Esophagus squamous epithelium (tissue), 5 donors: ENCODE measurements at regions not wholly inside any gene's neighbourhood (a gene's known extent, or its start where the extent isn't known, plus 50 kb on each side); places are given as distances from the start of the nearest gene placed in this dataset.

ENCODE experiments used
- DNase-seq: peaks from one replicate; lab custom pipeline; 2025; lab: John Stamatoyannopoulos, UW
- H3K27ac ChIP-seq, 4 donors: fragments of 200-600 bp; sonication (generic); one replicate each; pipeline ENCODE4 v1.5.1; 2016 to 2019; ENCODE audit warnings: mild to moderate bottlenecking in 1 of 4
- H3K27me3 ChIP-seq, 4 donors: fragments of 200-600 bp; sonication (generic); 1 replicate in 3 of 4; 2 replicates in 1 of 4; pipeline versions ENCODE4 v1.5.1 to v1.6.0; 2017 to 2021; ENCODE audit warnings: antibody characterized with exemption in 1 of 4
- H3K36me3 ChIP-seq, 3 donors: fragments of 200-600 bp; sonication (generic); one replicate each; pipeline ENCODE4 v1.5.1; 2016 to 2019
- H3K4me1 ChIP-seq, 3 donors: fragments of 200-600 bp; sonication (generic); one replicate each; pipeline ENCODE4 v1.5.1; 2017 to 2019
- H3K4me3 ChIP-seq, 4 donors: fragments of 200-600 bp; sonication (generic); 1 replicate in 3 of 4; 2 replicates in 1 of 4; pipeline ENCODE4 v1.5.1; 2016 to 2019; ENCODE audit warnings: mild to moderate bottlenecking in 2 of 4, moderate library complexity in 1 of 4
- H3K9me3 ChIP-seq, 3 donors: fragments of 200-600 bp; sonication (generic); one replicate each; pipeline ENCODE4 v1.5.1; 2016 to 2019
- POLR2A ChIP-seq, 4 donors: fragments of 450-650 bp; IDR thresholded peaks; one replicate each; pipeline ENCODE4 v1.6.1; 2017; ENCODE audit warnings: antibody characterized with exemption in 4 of 4, mild to moderate bottlenecking in 4 of 4, moderate library complexity in 3 of 4
- WGBS, 2 donors: methylation state at CpG; one replicate each; pipeline ENCODE4 v1.1.5; 2018; 5-methylcytosine and 5-hydroxymethylcytosine counted together
- intact Hi-C: fragments of 100-400 bp; cut with DNase I; formaldehyde crosslinking; loops from one replicate; pipeline ENCODE4 v1.15.0; 2022
- TF ChIP-seq, protein P1 (sequence below), 6 experiments: fragments of 450-650 bp in 4 of 6; fragments of 200-600 bp in 2 of 6; sonication (generic) in 2 of 6; IDR thresholded peaks; one replicate each; pipeline ENCODE4 v1.5.1; 2016 to 2019; ENCODE audit warnings: antibody characterized with exemption in 6 of 6, mild to moderate bottlenecking in 4 of 6, moderate library complexity in 4 of 6
- donor health status: DM: yes; HTN: yes; CAD: no.

DNA sequence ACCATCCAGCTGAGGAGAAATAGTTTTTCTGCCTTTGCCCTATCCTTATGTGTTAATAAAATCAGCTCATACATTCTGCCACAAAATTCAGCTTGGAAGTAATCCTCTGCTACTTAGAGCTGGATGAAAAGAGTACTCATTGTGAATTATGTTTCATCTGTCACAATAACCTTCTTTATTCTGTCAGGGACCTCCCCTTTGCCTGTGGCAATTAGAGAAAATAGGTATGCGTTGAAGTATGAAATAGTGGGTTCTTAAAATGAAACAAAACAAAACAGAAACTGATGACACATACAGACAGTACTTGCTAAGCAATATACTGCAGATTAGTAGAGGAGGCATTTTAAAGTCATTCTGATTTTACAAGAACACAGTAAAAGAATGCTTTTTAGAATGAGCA, 578.5 kb downstream of the USP25 start:
- no peaks in the 10 kb centered on the region for H3K27me3 ChIP-seq
- 25 to 42% methylated on average over 1 of the region's 1 CpG for WGBS, 2 donors
- peak overlapping the region in 3 of 4 donors; percentile 26 to 55 (median 36) for H3K4me3 ChIP-seq
- H3K27ac ChIP-seq = peak overlapping the region; percentile 37 to 86 (median 75)
- H3K9me3 ChIP-seq = no peaks in the 10 kb centered on the region
- DNase-seq = no peak
- TF ChIP-seq POLR2A (IDR thresholded peaks at IDR 0.05) = no peak
- TF ChIP-seq, protein P1, sequence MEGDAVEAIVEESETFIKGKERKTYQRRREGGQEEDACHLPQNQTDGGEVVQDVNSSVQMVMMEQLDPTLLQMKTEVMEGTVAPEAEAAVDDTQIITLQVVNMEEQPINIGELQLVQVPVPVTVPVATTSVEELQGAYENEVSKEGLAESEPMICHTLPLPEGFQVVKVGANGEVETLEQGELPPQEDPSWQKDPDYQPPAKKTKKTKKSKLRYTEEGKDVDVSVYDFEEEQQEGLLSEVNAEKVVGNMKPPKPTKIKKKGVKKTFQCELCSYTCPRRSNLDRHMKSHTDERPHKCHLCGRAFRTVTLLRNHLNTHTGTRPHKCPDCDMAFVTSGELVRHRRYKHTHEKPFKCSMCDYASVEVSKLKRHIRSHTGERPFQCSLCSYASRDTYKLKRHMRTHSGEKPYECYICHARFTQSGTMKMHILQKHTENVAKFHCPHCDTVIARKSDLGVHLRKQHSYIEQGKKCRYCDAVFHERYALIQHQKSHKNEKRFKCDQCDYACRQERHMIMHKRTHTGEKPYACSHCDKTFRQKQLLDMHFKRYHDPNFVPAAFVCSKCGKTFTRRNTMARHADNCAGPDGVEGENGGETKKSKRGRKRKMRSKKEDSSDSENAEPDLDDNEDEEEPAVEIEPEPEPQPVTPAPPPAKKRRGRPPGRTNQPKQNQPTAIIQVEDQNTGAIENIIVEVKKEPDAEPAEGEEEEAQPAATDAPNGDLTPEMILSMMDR (IDR thresholded peaks at IDR 0.05) = no peak
- no peaks in the 10 kb centered on the region for H3K36me3 ChIP-seq
- peaks cover 0 to 20% (median 0%) of the 10 kb centered on the region in 3 donors for H3K4me1 ChIP-seq
- intact Hi-C loops = no loop called here

DNA sequence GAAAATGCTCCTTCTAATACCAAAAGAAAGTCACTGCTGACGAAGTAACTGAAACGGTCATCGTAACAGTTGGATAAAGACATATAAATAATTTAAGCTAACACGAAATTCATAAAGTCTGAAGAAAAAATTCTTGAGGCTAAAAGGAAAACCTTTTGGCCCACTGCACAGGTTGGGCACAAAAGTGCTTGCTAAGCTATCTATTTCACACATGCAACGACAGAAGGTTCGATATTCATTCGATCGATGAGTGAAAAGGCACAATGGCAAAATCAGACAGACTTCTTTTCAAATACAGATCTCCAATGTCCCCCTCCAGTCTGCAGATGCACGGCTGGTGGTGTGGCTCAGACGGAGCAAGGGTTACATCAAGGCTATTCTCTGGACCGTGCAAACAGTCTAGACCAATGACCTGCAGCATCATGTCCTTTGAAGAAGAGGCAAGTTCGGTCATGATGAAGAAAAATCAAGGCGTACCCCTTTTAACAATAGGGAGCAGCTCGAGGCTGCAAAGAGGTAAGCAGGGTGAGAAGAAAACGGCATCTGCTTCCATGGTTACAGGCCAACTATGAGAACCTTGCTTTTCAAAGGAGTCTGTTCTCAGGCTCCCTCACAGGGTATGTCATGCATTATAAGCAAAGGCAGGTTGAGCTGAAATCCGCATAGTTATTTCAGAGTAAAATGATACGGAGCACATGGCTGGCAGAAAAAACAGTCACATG, 579.6 kb downstream of the USP25 start:
- DNase-seq = no peak
- peaks cover 0 to 20% (median 0%) of the 10 kb centered on the region in 3 donors for H3K4me1 ChIP-seq
- 65 to 69% methylated on average over 16 to 17 of the region's 17 CpGs for WGBS, 2 donors
- H3K27ac ChIP-seq = peak overlapping the region in 3 of 4 donors; percentile 4 to 86 (median 73)
- no peak for TF ChIP-seq POLR2A (IDR thresholded peaks at IDR 0.05)
- TF ChIP-seq, protein P1 (IDR thresholded peaks at IDR 0.05) = no peak
- H3K36me3 ChIP-seq = no peaks in the 10 kb centered on the region
- no peaks in the 10 kb centered on the region for H3K9me3 ChIP-seq
- peak overlapping the region in 2 of 4 donors; percentile 1 to 9 for H3K4me3 ChIP-seq
- intact Hi-C loops = no loop called here
- H3K27me3 ChIP-seq = no peaks in the 10 kb centered on the region

- TF ChIP-seq POLR2A (IDR thresholded peaks at IDR 0.05) = no peak
- TF ChIP-seq, protein P1 (IDR thresholded peaks at IDR 0.05) = no peak
- intact Hi-C loops = no loop called here
- H3K27ac ChIP-seq = peak overlapping the region in 2 of 4 donors; percentile 73 to 86
- no peak overlapping the region for H3K4me3 ChIP-seq
- 86 to 93% methylated on average over 9 of the region's 9 CpGs for WGBS, 2 donors
- H3K4me1 ChIP-seq = peaks cover 0 to 20% (median 0%) of the 10 kb centered on the region in 3 donors
- H3K27me3 ChIP-seq = no peaks in the 10 kb centered on the region
- no peaks in the 10 kb centered on the region for H3K9me3 ChIP-seq
- H3K36me3 ChIP-seq = no peaks in the 10 kb centered on the region
- no peak for DNase-seq
Observed at GRCh38 chr21:16310176-16310575, 580.4 kb downstream of the USP25 start.

DNA sequence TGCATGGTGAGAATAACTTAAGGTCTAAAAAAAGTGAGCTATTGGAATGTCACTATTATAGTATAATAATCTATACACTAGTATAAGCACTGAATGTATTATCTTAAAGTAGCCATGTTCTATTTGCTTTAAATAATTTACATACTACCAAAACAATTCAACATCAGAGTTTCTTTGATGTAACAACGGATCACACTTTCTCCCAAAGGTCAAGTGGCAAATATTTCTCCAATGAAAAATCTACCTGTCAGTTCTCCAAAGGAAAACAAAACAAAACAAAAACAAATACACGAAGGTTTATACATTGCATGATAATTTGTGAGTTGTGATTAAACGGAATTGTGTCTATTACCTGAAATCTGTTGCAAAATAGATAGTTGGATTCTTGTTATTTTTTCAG, 581.4 kb downstream of the USP25 start:
- Histone ChIP-seq H3K27ac (no peak overlapping the region), H3K9me3 (no peaks in the 10 kb centered on the region), H3K4me1 (peaks cover 0 to 20% (median 0%) of the 10 kb centered on the region in 3 donors), H3K36me3 (no peaks in the 10 kb centered on the region), H3K4me3 (no peak overlapping the region), H3K27me3 (no peaks in the 10 kb centered on the region)
- DNase-seq = no peak
- 79 to 90% methylated on average over 3 of the region's 3 CpGs for WGBS, 2 donors
- TF ChIP-seq, protein P1 (IDR thresholded peaks at IDR 0.05) = no peak
- no peak for TF ChIP-seq POLR2A (IDR thresholded peaks at IDR 0.05)
- intact Hi-C loops = no loop called here

- intact Hi-C loops = no loop called here
- TF ChIP-seq, protein P1 (IDR thresholded peaks at IDR 0.05) = no peak
- no peak for TF ChIP-seq POLR2A (IDR thresholded peaks at IDR 0.05)
- H3K4me1 ChIP-seq = peaks cover 0 to 20% (median 0%) of the 10 kb centered on the region in 3 donors
- no peaks in the 10 kb centered on the region for H3K27me3 ChIP-seq
- H3K36me3 ChIP-seq = no peaks in the 10 kb centered on the region
- H3K4me3 ChIP-seq = no peak overlapping the region
- DNase-seq = no peak
- H3K27ac ChIP-seq = no peak overlapping the region
- H3K9me3 ChIP-seq = no peaks in the 10 kb centered on the region
Observed at GRCh38 chr21:16312321-16312720, 582.5 kb downstream of the USP25 start.
